ENCODE measurements at regions not wholly inside any gene's neighbourhood (a gene's known extent, or its start where the extent isn't known, plus 50 kb on each side); places are given as distances from the start of the nearest gene placed in this dataset.

GRCh38 chrX:1006156-1006730, 206.2 kb downstream of the CRLF2 start:
- Mint-ChIP-seq H3K9me3 (ENCODE audit: unreplicated experiment) (peaks cover 2% of the 10 kb centered on the region), H3K36me3 (ENCODE audit: low read depth, unreplicated experiment) (no peaks in the 10 kb centered on the region), H3K27me3 (ENCODE audit: low read depth, unreplicated experiment) (no peaks in the 10 kb centered on the region), H3K4me1 (ENCODE audit: low read depth, unreplicated experiment) (no peaks in the 10 kb centered on the region), H3K4me3 (ENCODE audit: unreplicated experiment) (no peak overlapping the region), H3K27ac (ENCODE audit: unreplicated experiment) (no peak overlapping the region)
- FAIRE-seq (no peak), DNase-seq (ENCODE audit: low read depth) (no peak)
- H3K27me3 ChIP-seq (ENCODE audit: insufficient read depth, low read length), result no peaks in the 10 kb centered on the region
- no peaks in the 10 kb centered on the region for H3K79me2 ChIP-seq (ENCODE audit: insufficient read depth, low read length)
- H3K4me2 ChIP-seq (ENCODE audit: low read length), result no peak overlapping the region
- no peak overlapping the region for H3K9ac ChIP-seq (ENCODE audit: low read length)
- peaks cover 6% of the 10 kb centered on the region for H3K9me3 ChIP-seq (ENCODE audit: insufficient read depth, low read depth, low read length)
- no peak overlapping the region for H2AFZ ChIP-seq (ENCODE audit: low read depth, low read length)
- H3K4me3 ChIP-seq (ENCODE audit: insufficient read depth, low read depth, low read length), result no peak overlapping the region
- H3K27ac ChIP-seq (ENCODE audit: low read depth, low read length), result no peak overlapping the region
- H3K4me1 ChIP-seq (ENCODE audit: insufficient read depth, low read length), result no peaks in the 10 kb centered on the region
- no peaks in the 10 kb centered on the region for H3K36me3 ChIP-seq (ENCODE audit: insufficient read depth, low read length)
- no peaks in the 10 kb centered on the region for H4K20me1 ChIP-seq (ENCODE audit: insufficient read depth, low read length)
- TF ChIP-seq EZH2 (IDR thresholded peaks at IDR 0.05; ENCODE audit: insufficient read depth, low read length), result no peak

GRCh38 chrX:1002611-1003010, 209.8 kb downstream of the CRLF2 start:
- no peak overlapping the region for H3K4me3 Mint-ChIP-seq (ENCODE audit: unreplicated experiment)
- Histone ChIP-seq H3K79me2 (ENCODE audit: insufficient read depth, low read length) (no peaks in the 10 kb centered on the region), H3K27ac (ENCODE audit: low read depth, low read length) (no peak overlapping the region), H3K27me3 (ENCODE audit: insufficient read depth, low read length) (no peaks in the 10 kb centered on the region), H3K9me3 (ENCODE audit: insufficient read depth, low read depth, low read length) (peaks cover 5% of the 10 kb centered on the region), H2AFZ (ENCODE audit: low read depth, low read length) (no peak overlapping the region), H3K9ac (ENCODE audit: low read length) (no peak overlapping the region), H3K36me3 (ENCODE audit: insufficient read depth, low read length) (no peaks in the 10 kb centered on the region), H3K4me2 (ENCODE audit: low read length) (no peak overlapping the region), H4K20me1 (ENCODE audit: insufficient read depth, low read length) (no peaks in the 10 kb centered on the region), H3K4me3 (ENCODE audit: insufficient read depth, low read depth, low read length) (no peak overlapping the region), H3K4me1 (ENCODE audit: insufficient read depth, low read length) (no peaks in the 10 kb centered on the region)
- FAIRE-seq, result no peak
- H3K27me3 Mint-ChIP-seq (ENCODE audit: low read depth, unreplicated experiment), result no peaks in the 10 kb centered on the region
- H3K36me3 Mint-ChIP-seq (ENCODE audit: low read depth, unreplicated experiment), result no peaks in the 10 kb centered on the region
- H3K27ac Mint-ChIP-seq (ENCODE audit: unreplicated experiment), result no peak overlapping the region
- TF ChIP-seq CTCF (IDR thresholded peaks at IDR 0.05; ENCODE audit: insufficient read depth, low read depth, low read length) (no peak), EZH2 (IDR thresholded peaks at IDR 0.05; ENCODE audit: insufficient read depth, low read length) (no peak)
- DNase-seq (ENCODE audit: low read depth), result no peak
- H3K9me3 Mint-ChIP-seq (ENCODE audit: unreplicated experiment), result peaks cover 2% of the 10 kb centered on the region
- H3K4me1 Mint-ChIP-seq (ENCODE audit: low read depth, unreplicated experiment), result no peaks in the 10 kb centered on the region

- H3K27ac ChIP-seq (ENCODE audit: low read depth, low read length), result no peak overlapping the region
- H3K9me3 ChIP-seq (ENCODE audit: insufficient read depth, low read depth, low read length), result peaks cover 5% of the 10 kb centered on the region
- Mint-ChIP-seq H3K4me3 (ENCODE audit: unreplicated experiment) (no peak overlapping the region), H3K36me3 (ENCODE audit: low read depth, unreplicated experiment) (no peaks in the 10 kb centered on the region), H3K27me3 (ENCODE audit: low read depth, unreplicated experiment) (no peaks in the 10 kb centered on the region), H3K4me1 (ENCODE audit: low read depth, unreplicated experiment) (no peaks in the 10 kb centered on the region), H3K27ac (ENCODE audit: unreplicated experiment) (no peak overlapping the region), H3K9me3 (ENCODE audit: unreplicated experiment) (peaks cover 9% of the 10 kb centered on the region)
- no peaks in the 10 kb centered on the region for H4K20me1 ChIP-seq (ENCODE audit: insufficient read depth, low read length)
- no peaks in the 10 kb centered on the region for H3K4me1 ChIP-seq (ENCODE audit: insufficient read depth, low read length)
- FAIRE-seq (no peak), DNase-seq (ENCODE audit: low read depth) (no peak)
- no peak overlapping the region for H3K9ac ChIP-seq (ENCODE audit: low read length)
- no peaks in the 10 kb centered on the region for H3K79me2 ChIP-seq (ENCODE audit: insufficient read depth, low read length)
- H3K36me3 ChIP-seq (ENCODE audit: insufficient read depth, low read length), result no peaks in the 10 kb centered on the region
- H3K27me3 ChIP-seq (ENCODE audit: insufficient read depth, low read length), result no peaks in the 10 kb centered on the region
- H3K4me2 ChIP-seq (ENCODE audit: low read length), result no peak overlapping the region
- H2AFZ ChIP-seq (ENCODE audit: low read depth, low read length), result no peak overlapping the region
- no peak overlapping the region for H3K4me3 ChIP-seq (ENCODE audit: insufficient read depth, low read depth, low read length)
- TF ChIP-seq EZH2 (IDR thresholded peaks at IDR 0.05; ENCODE audit: insufficient read depth, low read length) (no peak), CTCF (IDR thresholded peaks at IDR 0.05; ENCODE audit: insufficient read depth, low read depth, low read length) (no peak)
Observed at GRCh38 chrX:997631-998137, 214.8 kb downstream of the CRLF2 start.
